ENCODE measurements at regions not wholly inside any gene's neighbourhood (a gene's known extent, or its start where the extent isn't known, plus 50 kb on each side); places are given as distances from the start of the nearest gene placed in this dataset.
A peak's percentile ranks its signal among the peaks of the same experiment; 100 is the strongest.

DNA sequence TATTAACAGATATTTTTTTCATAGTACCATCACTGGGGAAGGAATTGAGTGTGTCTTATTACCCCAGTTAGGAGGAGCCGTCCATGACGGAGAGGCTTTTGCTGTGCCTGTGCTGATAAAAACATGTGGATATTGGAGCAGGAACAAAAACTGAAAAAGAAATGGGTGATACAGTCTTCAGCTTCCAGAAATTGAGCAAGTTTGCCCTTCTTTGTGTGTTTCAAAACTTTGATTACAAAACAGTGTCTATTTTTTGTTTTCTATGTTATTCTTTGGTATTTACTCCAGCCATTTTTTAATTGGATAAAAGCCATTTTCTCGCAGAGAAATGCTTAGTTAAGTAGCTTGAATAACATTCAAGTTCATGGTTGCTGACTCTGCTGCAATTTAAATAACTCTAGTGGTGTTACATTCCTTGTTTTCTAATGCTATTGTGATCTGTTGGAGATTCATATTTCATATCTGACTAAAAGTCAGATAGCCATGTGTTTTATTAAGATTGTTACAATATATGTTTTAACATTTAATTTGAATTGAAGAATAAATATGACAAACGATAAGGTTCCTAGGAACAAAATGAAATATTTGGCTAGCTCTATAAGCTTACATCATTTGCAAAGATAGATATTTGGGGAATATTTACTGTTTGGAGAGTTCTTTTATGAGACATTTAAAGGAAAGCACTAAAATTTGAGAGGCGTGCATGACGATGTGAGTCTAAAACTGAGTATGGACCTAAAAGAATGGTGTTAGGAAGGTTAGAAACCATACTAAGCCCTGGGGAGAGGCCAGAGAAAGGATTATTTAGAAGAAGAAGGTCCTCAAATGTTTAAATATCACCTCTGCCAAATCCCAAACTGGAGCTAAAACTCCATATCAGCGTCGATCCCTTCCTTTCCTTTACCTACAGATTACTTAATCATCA lies 747.3 kb upstream of the CELF2 start:
- no peak overlapping the region for H3K4me3 ChIP-seq (ENCODE audit: control insufficient read depth in 1 of 2, extremely low read depth in 1 of 2, low read length in 1 of 2)
- Mint-ChIP-seq H3K36me3 (no peaks in the 10 kb centered on the region), H3K27me3 (no peaks in the 10 kb centered on the region), H3K9me3 (no peaks in the 10 kb centered on the region), H3K4me3 (no peak overlapping the region), H3K27ac (no peak overlapping the region), H3K4me1 (no peaks in the 10 kb centered on the region)
- H3K27me3 ChIP-seq (replicated peaks in 1 of 2; ENCODE audit: control insufficient read depth in 2 of 2, extremely low read depth in 1 of 2, insufficient read depth in 2 of 2, low read length in 1 of 2): no peaks in the 10 kb centered on the region
- ATAC-seq (replicated peaks in 1 of 4) (no peak), DNase-seq (no peak)
- ChIA-PET CTCF (no interaction called here), POLR2A (no interaction called here)
- WGBS (ENCODE audit: insufficient coverage): 95% methylated on average over 4 of the region's 8 CpGs
- H3K9me3 ChIP-seq: no peaks in the 10 kb centered on the region
- H3K27ac ChIP-seq (ENCODE audit: low read length): no peak overlapping the region
- H3K36me3 ChIP-seq (ENCODE audit: control insufficient read depth in 2 of 2, extremely low read depth in 1 of 2, insufficient read depth in 1 of 2, low read length in 1 of 2): no peaks in the 10 kb centered on the region
- no peaks in the 10 kb centered on the region for H3K4me1 ChIP-seq (ENCODE audit: control insufficient read depth in 1 of 2, extremely low read depth in 1 of 2, insufficient read depth in 2 of 2, low read length in 2 of 2)

DNA sequence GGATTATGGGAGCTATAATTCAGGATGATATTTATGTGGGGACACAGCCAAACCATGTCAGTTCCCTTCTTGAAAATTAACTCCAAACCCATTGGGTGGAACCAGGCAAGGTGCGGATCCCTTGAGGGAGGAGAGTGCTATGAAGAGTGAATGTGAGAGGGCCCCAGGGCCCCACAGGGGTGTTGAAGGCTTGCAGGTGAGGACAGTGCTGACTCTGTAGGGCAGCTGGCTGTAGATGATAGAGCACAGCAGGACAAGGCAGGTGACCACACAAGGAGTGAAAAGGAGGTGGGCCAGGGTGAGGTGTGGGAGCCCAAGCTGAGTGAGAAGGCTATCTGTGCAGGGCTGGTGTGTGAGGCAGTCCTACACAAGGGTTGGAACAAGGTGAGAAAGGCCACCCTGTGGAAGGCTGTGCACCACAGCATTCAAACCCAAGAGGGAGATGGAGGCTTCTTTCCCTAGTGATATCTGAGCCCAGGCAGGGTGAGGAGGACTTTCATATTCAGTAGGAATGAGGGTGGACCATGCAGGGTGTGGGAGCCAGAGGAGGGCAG lies 746.0 kb upstream of the CELF2 start:
- Mint-ChIP-seq H3K9me3 (no peaks in the 10 kb centered on the region), H3K36me3 (no peaks in the 10 kb centered on the region), H3K27me3 (no peaks in the 10 kb centered on the region), H3K4me1 (no peaks in the 10 kb centered on the region), H3K27ac (no peak overlapping the region), H3K4me3 (no peak overlapping the region)
- CTCF ChIA-PET: no interaction called here
- no peaks in the 10 kb centered on the region for H3K4me1 ChIP-seq (ENCODE audit: control insufficient read depth in 1 of 2, extremely low read depth in 1 of 2, insufficient read depth in 2 of 2, low read length in 2 of 2)
- H3K36me3 ChIP-seq (ENCODE audit: control insufficient read depth in 2 of 2, extremely low read depth in 1 of 2, insufficient read depth in 1 of 2, low read length in 1 of 2): no peaks in the 10 kb centered on the region
- peaks cover 0 to 3% of the 10 kb centered on the region in 2 experiments for H3K27me3 ChIP-seq (replicated peaks in 1 of 2; ENCODE audit: control insufficient read depth in 2 of 2, extremely low read depth in 1 of 2, insufficient read depth in 2 of 2, low read length in 1 of 2)
- no CpG with 5 or more reads among the region's 1 CpG for WGBS (ENCODE audit: insufficient coverage)
- H3K9me3 ChIP-seq: no peaks in the 10 kb centered on the region
- no peak overlapping the region for H3K27ac ChIP-seq (ENCODE audit: low read length)
- no peak overlapping the region for H3K4me3 ChIP-seq (ENCODE audit: control insufficient read depth in 1 of 2, extremely low read depth in 1 of 2, low read length in 1 of 2)
- POLR2A ChIA-PET: no interaction called here
- ATAC-seq (replicated peaks in 1 of 4) (peak in 1 of 4 experiments; percentile 15), DNase-seq (no peak)

DNA sequence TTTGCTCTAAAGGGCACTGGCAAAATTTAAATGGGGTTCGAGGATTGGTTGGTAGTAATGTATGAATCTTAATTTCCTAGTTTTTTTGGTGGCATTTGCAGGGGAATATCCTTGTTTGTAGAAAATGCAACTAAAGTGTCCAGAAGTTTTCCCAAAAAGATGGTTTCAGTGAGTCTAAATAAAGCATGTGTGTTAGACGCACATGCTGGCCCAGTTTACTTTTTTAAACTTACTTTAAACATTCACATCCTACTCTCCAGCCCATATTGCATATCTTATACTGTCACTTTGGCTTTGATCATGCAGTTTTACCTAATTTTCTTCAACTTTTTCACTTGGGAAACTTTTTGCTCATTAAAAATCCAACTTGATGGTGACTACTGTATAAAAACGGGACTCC lies 744.0 kb upstream of the CELF2 start:
- Histone ChIP-seq H3K4me3 (ENCODE audit: control insufficient read depth in 1 of 2, extremely low read depth in 1 of 2, low read length in 1 of 2) (no peak overlapping the region), H3K9me3 (no peaks in the 10 kb centered on the region), H3K4me1 (ENCODE audit: control insufficient read depth in 1 of 2, extremely low read depth in 1 of 2, insufficient read depth in 2 of 2, low read length in 2 of 2) (no peaks in the 10 kb centered on the region), H3K27me3 (replicated peaks in 1 of 2; ENCODE audit: control insufficient read depth in 2 of 2, extremely low read depth in 1 of 2, insufficient read depth in 2 of 2, low read length in 1 of 2) (peaks cover 0 to 3% of the 10 kb centered on the region in 2 experiments), H3K36me3 (ENCODE audit: control insufficient read depth in 2 of 2, extremely low read depth in 1 of 2, insufficient read depth in 1 of 2, low read length in 1 of 2) (no peaks in the 10 kb centered on the region), H3K27ac (ENCODE audit: low read length) (no peak overlapping the region)
- Mint-ChIP-seq H3K27ac (no peak overlapping the region), H3K4me3 (no peak overlapping the region), H3K4me1 (no peaks in the 10 kb centered on the region), H3K36me3 (no peaks in the 10 kb centered on the region), H3K27me3 (peaks cover 0 to 4% of the 10 kb centered on the region in 2 donors), H3K9me3 (no peaks in the 10 kb centered on the region)
- ChIA-PET CTCF (no interaction called here), POLR2A (no interaction called here)
- no peak for ATAC-seq (replicated peaks in 1 of 4)
- DNase-seq: no peak
- 83% methylated on average over 1 of the region's 3 CpGs for WGBS (ENCODE audit: insufficient coverage)

DNA sequence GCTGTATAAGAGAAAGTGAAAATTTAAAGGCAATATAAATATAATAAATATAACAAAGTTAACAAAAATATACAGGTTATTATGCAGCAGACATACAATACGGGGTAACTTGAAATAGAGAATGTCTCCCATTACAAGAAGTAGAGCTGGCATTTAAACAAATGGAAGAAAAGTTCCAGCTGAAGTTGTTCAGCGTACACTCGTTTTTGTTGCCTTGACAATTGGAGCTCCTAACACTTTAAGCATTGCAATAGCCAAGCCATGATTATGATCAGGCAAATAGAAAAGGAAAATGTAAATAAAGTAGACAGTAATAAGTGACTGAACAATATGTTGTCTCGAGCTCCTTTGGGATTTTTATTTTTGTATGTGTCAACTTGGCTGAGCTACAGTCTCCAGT lies 737.8 kb upstream of the CELF2 start:
- peaks cover 0 to 3% (median 3%) of the 10 kb centered on the region in 3 donors for H3K9me3 Mint-ChIP-seq
- H3K27ac Mint-ChIP-seq: no peak overlapping the region
- Histone ChIP-seq H3K4me3 (ENCODE audit: control insufficient read depth in 1 of 2, extremely low read depth in 1 of 2, low read length in 1 of 2) (no peak overlapping the region), H3K36me3 (ENCODE audit: control insufficient read depth in 2 of 2, extremely low read depth in 1 of 2, insufficient read depth in 1 of 2, low read length in 1 of 2) (no peaks in the 10 kb centered on the region), H3K9me3 (no peaks in the 10 kb centered on the region), H3K4me1 (ENCODE audit: control insufficient read depth in 1 of 2, extremely low read depth in 1 of 2, insufficient read depth in 2 of 2, low read length in 2 of 2) (no peaks in the 10 kb centered on the region), H3K27ac (ENCODE audit: low read length) (no peak overlapping the region), H3K27me3 (replicated peaks in 1 of 2; ENCODE audit: control insufficient read depth in 2 of 2, extremely low read depth in 1 of 2, insufficient read depth in 2 of 2, low read length in 1 of 2) (peaks cover 0 to 3% of the 10 kb centered on the region in 2 experiments)
- peaks cover 5 to 14% of the 10 kb centered on the region in 2 donors for H3K27me3 Mint-ChIP-seq
- 100% methylated on average over 2 of the region's 4 CpGs for WGBS (ENCODE audit: insufficient coverage)
- H3K4me1 Mint-ChIP-seq: no peaks in the 10 kb centered on the region
- CTCF ChIA-PET: no interaction called here
- H3K4me3 Mint-ChIP-seq: no peak overlapping the region
- DNase-seq: no peak
- ATAC-seq (replicated peaks in 1 of 4): no peak
- no peaks in the 10 kb centered on the region for H3K36me3 Mint-ChIP-seq
- POLR2A ChIA-PET: no interaction called here

DNA sequence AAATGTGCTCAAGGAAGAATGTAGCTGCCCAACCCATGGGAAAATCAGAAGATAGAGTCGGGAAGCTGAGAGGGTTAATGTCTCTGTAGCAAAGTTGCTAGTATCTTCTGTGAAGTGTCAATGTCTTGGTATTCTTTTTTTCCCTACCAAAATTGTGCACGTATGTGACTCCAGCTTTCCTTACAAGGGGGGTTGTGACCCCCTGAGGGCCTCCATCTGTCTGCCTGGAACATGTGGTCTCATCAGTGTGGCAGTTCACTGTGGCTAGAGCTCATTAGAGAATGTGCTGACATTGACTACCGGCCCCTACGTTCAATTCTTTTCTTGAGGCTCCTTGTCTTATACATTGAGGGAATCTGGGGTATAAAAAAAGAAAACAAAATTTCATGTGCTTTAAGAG lies 725.2 kb upstream of the CELF2 start:
- H3K4me1 Mint-ChIP-seq: no peaks in the 10 kb centered on the region
- no peaks in the 10 kb centered on the region for H3K36me3 ChIP-seq (ENCODE audit: control insufficient read depth in 2 of 2, extremely low read depth in 1 of 2, insufficient read depth in 1 of 2, low read length in 1 of 2)
- no peak for DNase-seq
- ChIA-PET CTCF (no interaction called here), POLR2A (no interaction called here)
- WGBS (ENCODE audit: insufficient coverage): 100% methylated on average over 1 of the region's 4 CpGs
- H3K9me3 ChIP-seq: no peaks in the 10 kb centered on the region
- H3K27ac ChIP-seq (ENCODE audit: low read length): no peak overlapping the region
- ATAC-seq (replicated peaks in 1 of 4): no peak
- H3K4me3 ChIP-seq (ENCODE audit: control insufficient read depth in 1 of 2, extremely low read depth in 1 of 2, low read length in 1 of 2): no peak overlapping the region
- H3K9me3 Mint-ChIP-seq: peaks cover 0 to 4% (median 0%) of the 10 kb centered on the region in 3 donors
- no peak overlapping the region for H3K4me3 Mint-ChIP-seq
- no peaks in the 10 kb centered on the region for H3K4me1 ChIP-seq (ENCODE audit: control insufficient read depth in 1 of 2, extremely low read depth in 1 of 2, insufficient read depth in 2 of 2, low read length in 2 of 2)
- no peaks in the 10 kb centered on the region for H3K36me3 Mint-ChIP-seq
- no peaks in the 10 kb centered on the region for H3K27me3 ChIP-seq (replicated peaks in 1 of 2; ENCODE audit: control insufficient read depth in 2 of 2, extremely low read depth in 1 of 2, insufficient read depth in 2 of 2, low read length in 1 of 2)
- peaks cover 0 to 2% of the 10 kb centered on the region in 2 donors for H3K27me3 Mint-ChIP-seq
- H3K27ac Mint-ChIP-seq: no peak overlapping the region

DNA sequence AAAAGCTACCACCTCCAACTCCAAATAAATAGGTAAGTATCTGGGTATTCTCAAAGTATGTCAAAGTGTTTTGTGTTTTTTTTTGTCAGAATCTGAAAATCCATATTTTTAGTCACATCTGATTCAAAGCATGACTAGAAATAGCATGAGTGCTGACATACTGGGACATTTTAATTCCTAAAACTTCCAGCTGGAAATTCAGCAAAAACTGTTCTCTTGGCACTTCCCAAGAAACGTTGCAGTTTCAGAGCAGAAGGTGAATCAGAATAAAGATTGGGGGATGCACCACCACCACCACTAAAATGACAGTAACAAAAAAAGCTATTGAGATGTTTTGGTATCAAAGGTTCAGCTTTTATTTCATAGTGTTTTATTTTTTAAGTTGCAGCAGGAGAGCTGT lies 724.6 kb upstream of the CELF2 start:
- Histone ChIP-seq H3K27ac (ENCODE audit: low read length) (no peak overlapping the region), H3K4me1 (ENCODE audit: control insufficient read depth in 1 of 2, extremely low read depth in 1 of 2, insufficient read depth in 2 of 2, low read length in 2 of 2) (no peaks in the 10 kb centered on the region), H3K4me3 (ENCODE audit: control insufficient read depth in 1 of 2, extremely low read depth in 1 of 2, low read length in 1 of 2) (no peak overlapping the region), H3K27me3 (replicated peaks in 1 of 2; ENCODE audit: control insufficient read depth in 2 of 2, extremely low read depth in 1 of 2, insufficient read depth in 2 of 2, low read length in 1 of 2) (no peaks in the 10 kb centered on the region), H3K36me3 (ENCODE audit: control insufficient read depth in 2 of 2, extremely low read depth in 1 of 2, insufficient read depth in 1 of 2, low read length in 1 of 2) (no peaks in the 10 kb centered on the region), H3K9me3 (no peaks in the 10 kb centered on the region)
- H3K27ac Mint-ChIP-seq: no peak overlapping the region
- ChIA-PET CTCF (no interaction called here), POLR2A (interaction anchor here in 1 of 2 donors (0.6 kb wide), 1 partner anchor 68 kb away, joined by 3 read pairs; no protein-coding TSS in a partner anchor)
- H3K4me1 Mint-ChIP-seq: no peaks in the 10 kb centered on the region
- no peak for ATAC-seq (replicated peaks in 1 of 4)
- WGBS (ENCODE audit: insufficient coverage): no CpG with 5 or more reads among the region's 1 CpG
- peaks cover 0 to 2% of the 10 kb centered on the region in 2 donors for H3K27me3 Mint-ChIP-seq
- no peaks in the 10 kb centered on the region for H3K36me3 Mint-ChIP-seq
- H3K9me3 Mint-ChIP-seq: peaks cover 0 to 4% (median 0%) of the 10 kb centered on the region in 3 donors
- DNase-seq: no peak
- no peak overlapping the region for H3K4me3 Mint-ChIP-seq
